GM12873 (cell line): ENCODE measurements at regions not wholly inside any gene's neighbourhood (a gene's known extent, or its start where the extent isn't known, plus 50 kb on each side); places are given as distances from the start of the nearest gene placed in this dataset.

Experiments used
- CTCF ChIP-seq: IDR thresholded peaks from 2 replicates; pipeline ENCODE4 v1.5.1; 2012; ENCODE audit warnings: low read depth, mild to moderate bottlenecking, moderate library complexity, low read length, control low read depth; ENCODE audit not compliant: insufficient read depth; ENCODE audit errors: missing control alignments

GRCh38 chr3:177860184-177860583 lies 662.9 kb upstream of the TBL1XR1 start:
- TF ChIP-seq CTCF = no peak

GRCh38 chr3:177862962-177863491 lies 665.7 kb upstream of the TBL1XR1 start:
- no peak for TF ChIP-seq CTCF

- no peak for TF ChIP-seq CTCF
Measured at GRCh38 chr3:177878192-177878591, 658.0 kb upstream of the KCNMB2 start.

- TF ChIP-seq CTCF = no peak
Measured at GRCh38 chr3:177878957-177879356, 657.3 kb upstream of the KCNMB2 start.

- no peak for TF ChIP-seq CTCF
Measured at GRCh38 chr3:177881351-177881750, 654.9 kb upstream of the KCNMB2 start.

- no peak for TF ChIP-seq CTCF
Measured at GRCh38 chr3:177882124-177882648, 654.0 kb upstream of the KCNMB2 start.

- no peak for TF ChIP-seq CTCF
Measured at GRCh38 chr3:177883091-177883490, 653.1 kb upstream of the KCNMB2 start.
